ENCODE measurements at regions not wholly inside any gene's neighbourhood (a gene's known extent, or its start where the extent isn't known, plus 50 kb on each side); places are given as distances from the start of the nearest gene placed in this dataset.

DNA sequence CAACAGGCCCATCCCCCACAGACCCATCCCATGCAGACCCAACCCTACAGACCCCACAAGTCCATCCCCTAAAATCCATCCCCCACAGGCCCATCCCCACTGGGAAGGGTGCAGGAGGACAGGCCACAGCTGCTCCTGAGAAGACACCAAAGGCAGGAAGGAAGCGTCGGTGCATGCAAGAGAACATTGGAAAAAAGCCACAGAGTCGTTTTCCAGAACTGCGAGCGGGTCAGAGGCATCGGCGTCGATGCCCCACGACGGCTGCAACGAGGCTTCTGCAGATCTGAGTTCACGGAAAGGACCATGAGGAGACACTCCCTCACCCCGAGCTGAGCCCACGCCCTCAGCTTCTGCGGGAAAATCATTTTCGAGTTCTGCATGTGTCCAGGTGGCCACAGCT lies 59.6 kb upstream of the GALNT9 start:
- Histone ChIP-seq H3K4me3 (no peak overlapping the region), H3K4me1 (no peaks in the 10 kb centered on the region), H3K27ac (replicated peaks in 1 of 4) (no peak overlapping the region), H3K9me3 (no peaks in the 10 kb centered on the region), H3K27me3 (peaks cover 0 to 85% (median 17%) of the 10 kb centered on the region in 4 donors), H3K36me3 (no peaks in the 10 kb centered on the region)
- DNase-seq (ENCODE audit: extremely low spot score) = no peak
- intact Hi-C loops (cut with DNase I) = no loop called here
- TF ChIP-seq POLR2AphosphoS5 (IDR thresholded peaks at IDR 0.05) (no peak), POLR2A (IDR thresholded peaks at IDR 0.05; ENCODE audit: low read depth) (no peak), EP300 (IDR thresholded peaks at IDR 0.05) (no peak)
- TF ChIP-seq, protein P1, sequence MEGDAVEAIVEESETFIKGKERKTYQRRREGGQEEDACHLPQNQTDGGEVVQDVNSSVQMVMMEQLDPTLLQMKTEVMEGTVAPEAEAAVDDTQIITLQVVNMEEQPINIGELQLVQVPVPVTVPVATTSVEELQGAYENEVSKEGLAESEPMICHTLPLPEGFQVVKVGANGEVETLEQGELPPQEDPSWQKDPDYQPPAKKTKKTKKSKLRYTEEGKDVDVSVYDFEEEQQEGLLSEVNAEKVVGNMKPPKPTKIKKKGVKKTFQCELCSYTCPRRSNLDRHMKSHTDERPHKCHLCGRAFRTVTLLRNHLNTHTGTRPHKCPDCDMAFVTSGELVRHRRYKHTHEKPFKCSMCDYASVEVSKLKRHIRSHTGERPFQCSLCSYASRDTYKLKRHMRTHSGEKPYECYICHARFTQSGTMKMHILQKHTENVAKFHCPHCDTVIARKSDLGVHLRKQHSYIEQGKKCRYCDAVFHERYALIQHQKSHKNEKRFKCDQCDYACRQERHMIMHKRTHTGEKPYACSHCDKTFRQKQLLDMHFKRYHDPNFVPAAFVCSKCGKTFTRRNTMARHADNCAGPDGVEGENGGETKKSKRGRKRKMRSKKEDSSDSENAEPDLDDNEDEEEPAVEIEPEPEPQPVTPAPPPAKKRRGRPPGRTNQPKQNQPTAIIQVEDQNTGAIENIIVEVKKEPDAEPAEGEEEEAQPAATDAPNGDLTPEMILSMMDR (IDR thresholded peaks at IDR 0.05) = no peak
- 41% methylated on average over 16 of the region's 16 CpGs for WGBS

DNA sequence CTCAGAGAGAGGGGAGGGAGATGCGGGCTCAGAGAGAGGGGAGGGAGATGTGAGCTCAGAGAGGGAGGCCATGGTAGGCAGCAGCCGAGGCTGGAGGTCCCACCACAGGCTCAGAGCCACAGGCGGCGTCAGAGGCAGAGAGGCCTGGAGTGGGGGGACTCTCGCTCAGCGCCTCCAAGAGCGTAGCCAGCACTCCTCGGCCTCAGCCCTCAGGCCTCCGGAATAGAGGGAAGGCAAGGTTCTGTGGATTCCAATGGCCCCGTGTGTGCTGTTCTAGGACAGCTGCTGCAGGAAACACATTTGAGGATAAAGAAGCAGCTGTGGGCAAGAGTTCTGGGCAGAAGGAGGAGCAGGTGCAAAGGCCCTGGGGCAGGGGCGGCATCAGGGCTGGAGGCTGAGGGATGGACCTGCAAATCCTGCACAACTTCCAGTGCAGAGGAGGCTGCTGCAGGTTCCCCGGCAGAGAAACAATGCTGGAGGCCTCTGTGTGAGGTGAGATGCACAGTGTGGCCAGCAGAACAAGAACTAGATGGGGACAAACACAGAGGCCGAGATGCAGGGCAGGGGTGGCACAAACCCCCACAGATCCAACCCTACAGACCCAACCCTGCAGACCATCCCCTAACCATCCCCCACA lies 59.1 kb upstream of the GALNT9 start:
- H3K27ac ChIP-seq (replicated peaks in 1 of 4) = no peak overlapping the region
- intact Hi-C loops (cut with DNase I) = no loop called here
- 59% methylated on average over 13 of the region's 13 CpGs for WGBS
- H3K9me3 ChIP-seq = no peaks in the 10 kb centered on the region
- TF ChIP-seq EP300 (IDR thresholded peaks at IDR 0.05) (no peak), POLR2A (IDR thresholded peaks at IDR 0.05; ENCODE audit: low read depth) (no peak), POLR2AphosphoS5 (IDR thresholded peaks at IDR 0.05) (no peak)
- TF ChIP-seq, protein P1 (IDR thresholded peaks at IDR 0.05) = no peak
- no peak for DNase-seq (ENCODE audit: extremely low spot score)
- peaks cover 0 to 84% (median 17%) of the 10 kb centered on the region in 4 donors for H3K27me3 ChIP-seq
- H3K36me3 ChIP-seq = no peaks in the 10 kb centered on the region
- no peak overlapping the region for H3K4me3 ChIP-seq
- H3K4me1 ChIP-seq = no peaks in the 10 kb centered on the region

DNA sequence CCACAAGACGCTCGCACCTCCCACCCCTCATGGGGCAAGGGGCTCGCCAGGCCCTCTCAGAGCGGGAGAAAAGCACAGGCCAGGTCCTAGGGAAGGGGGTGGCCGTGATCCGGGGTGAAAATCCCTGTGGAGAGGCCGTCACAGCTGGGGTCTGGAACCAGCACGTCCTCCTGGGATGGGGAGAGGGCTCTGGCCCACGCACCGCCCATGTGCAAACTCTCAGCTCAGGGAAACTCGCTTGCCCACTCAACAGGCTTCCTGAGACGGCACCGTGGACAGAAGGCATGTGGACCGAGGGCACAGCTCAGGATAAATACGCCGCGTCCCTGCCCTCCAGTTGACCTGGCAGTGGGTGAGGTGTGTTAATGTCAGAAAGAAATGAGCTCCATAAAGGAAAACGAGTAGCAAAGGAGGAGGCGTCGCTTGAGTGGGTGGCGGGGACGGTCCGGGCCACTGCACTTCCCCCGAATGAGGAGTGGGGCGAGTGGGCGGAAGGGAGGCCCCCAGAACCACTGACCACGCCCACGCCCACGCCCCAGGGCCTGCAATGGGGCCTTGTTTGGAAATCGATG lies 57.6 kb upstream of the GALNT9 start:
- H3K4me3 ChIP-seq = no peak overlapping the region
- H3K9me3 ChIP-seq = no peaks in the 10 kb centered on the region
- no peaks in the 10 kb centered on the region for H3K36me3 ChIP-seq
- peaks cover 0 to 82% (median 20%) of the 10 kb centered on the region in 4 donors for H3K27me3 ChIP-seq
- no peak overlapping the region for H3K27ac ChIP-seq (replicated peaks in 1 of 4)
- TF ChIP-seq EP300 (IDR thresholded peaks at IDR 0.05) (no peak), POLR2A (IDR thresholded peaks at IDR 0.05; ENCODE audit: low read depth) (no peak)
- no peaks in the 10 kb centered on the region for H3K4me1 ChIP-seq
- DNase-seq (ENCODE audit: extremely low spot score) = no peak
- whole genome bisulfite sequencing = 72% methylated on average over 29 of the region's 30 CpGs
- intact Hi-C loops (cut with DNase I) = no loop called here

- Histone ChIP-seq H3K27me3 (peaks cover 0 to 83% (median 23%) of the 10 kb centered on the region in 4 donors), H3K36me3 (no peaks in the 10 kb centered on the region), H3K27ac (replicated peaks in 1 of 4) (no peak overlapping the region), H3K4me1 (no peaks in the 10 kb centered on the region), H3K4me3 (no peak overlapping the region), H3K9me3 (no peaks in the 10 kb centered on the region)
- no peak for DNase-seq (ENCODE audit: extremely low spot score)
- intact Hi-C loops (cut with DNase I) = no loop called here
- 49% methylated on average over 28 of the region's 36 CpGs for WGBS
- TF ChIP-seq POLR2AphosphoS5 (IDR thresholded peaks at IDR 0.05) (no peak), POLR2A (IDR thresholded peaks at IDR 0.05; ENCODE audit: low read depth) (no peak), EP300 (IDR thresholded peaks at IDR 0.05) (no peak)
- TF ChIP-seq, protein P1 (IDR thresholded peaks at IDR 0.05) = no peak
These were observed 56.7 kb upstream of the GALNT9 start for GRCh38 chr12:132385923-132386751.

Data from esophagus muscularis mucosa (tissue), 4 donors.